ENCODE measurements at regions not wholly inside any gene's neighbourhood (a gene's known extent, or its start where the extent isn't known, plus 50 kb on each side); places are given as distances from the start of the nearest gene placed in this dataset.

DNA sequence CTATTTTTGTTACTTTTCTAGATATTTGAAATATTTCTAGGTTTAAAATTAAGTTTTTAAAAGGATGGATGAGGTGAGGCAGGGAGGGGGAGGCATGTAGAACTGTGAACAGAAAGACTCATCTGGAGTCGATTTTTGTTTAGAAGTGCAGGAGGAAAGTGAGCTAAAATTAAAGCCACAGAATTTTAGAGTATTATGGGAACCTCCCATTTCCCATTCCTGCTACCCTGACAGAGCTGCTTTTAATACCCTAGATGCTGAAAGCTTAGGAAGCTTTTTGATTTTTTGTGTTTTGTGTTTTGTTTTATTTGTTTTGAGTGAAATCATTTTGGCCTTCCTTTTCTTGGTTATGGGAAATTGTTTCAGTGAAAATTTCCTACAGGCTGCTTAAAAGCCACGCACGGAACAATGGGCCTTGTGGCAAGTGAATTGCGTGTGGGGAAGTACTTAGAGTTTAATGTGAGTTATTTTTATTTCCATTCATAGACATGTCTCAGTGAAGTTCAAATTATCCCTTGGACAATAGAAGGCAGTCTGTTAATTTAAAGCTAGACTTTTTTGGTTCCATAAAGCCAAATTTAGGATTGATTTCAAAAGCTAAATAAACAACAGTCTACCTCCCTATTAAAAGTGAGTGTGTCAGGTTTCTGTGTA lies 102.0 kb upstream of the HDAC9 start:
- Mint-ChIP-seq H3K36me3 (no peaks in the 10 kb centered on the region), H3K27me3 (ENCODE audit: insufficient read depth, low read depth) (peaks cover 2% of the 10 kb centered on the region), H3K4me1 (peaks cover 3% of the 10 kb centered on the region), H3K27ac (no peak overlapping the region), H3K9me3 (no peaks in the 10 kb centered on the region), H3K4me3 (no peak overlapping the region)
- Histone ChIP-seq H4K20me1 (ENCODE audit: low read depth) (no peaks in the 10 kb centered on the region), H3K4me2 (no peak overlapping the region), H3K4me1 (peaks cover 23% of the 10 kb centered on the region), H3K9me3 (ENCODE audit: low read depth) (no peaks in the 10 kb centered on the region), H3K9ac (no peak overlapping the region), H3K27me3 (no peaks in the 10 kb centered on the region), H3K79me2 (ENCODE audit: low read depth) (no peaks in the 10 kb centered on the region), H3K27ac (no peak overlapping the region), H3F3A (ENCODE audit: low read depth) (no peaks in the 10 kb centered on the region), H2AFZ (replicated peaks) (no peak overlapping the region), H3K4me3 (no peak overlapping the region), H3K36me3 (no peaks in the 10 kb centered on the region)
- DNase-seq (ENCODE audit: low spot score) = no peak
- TF ChIP-seq, protein P1, sequence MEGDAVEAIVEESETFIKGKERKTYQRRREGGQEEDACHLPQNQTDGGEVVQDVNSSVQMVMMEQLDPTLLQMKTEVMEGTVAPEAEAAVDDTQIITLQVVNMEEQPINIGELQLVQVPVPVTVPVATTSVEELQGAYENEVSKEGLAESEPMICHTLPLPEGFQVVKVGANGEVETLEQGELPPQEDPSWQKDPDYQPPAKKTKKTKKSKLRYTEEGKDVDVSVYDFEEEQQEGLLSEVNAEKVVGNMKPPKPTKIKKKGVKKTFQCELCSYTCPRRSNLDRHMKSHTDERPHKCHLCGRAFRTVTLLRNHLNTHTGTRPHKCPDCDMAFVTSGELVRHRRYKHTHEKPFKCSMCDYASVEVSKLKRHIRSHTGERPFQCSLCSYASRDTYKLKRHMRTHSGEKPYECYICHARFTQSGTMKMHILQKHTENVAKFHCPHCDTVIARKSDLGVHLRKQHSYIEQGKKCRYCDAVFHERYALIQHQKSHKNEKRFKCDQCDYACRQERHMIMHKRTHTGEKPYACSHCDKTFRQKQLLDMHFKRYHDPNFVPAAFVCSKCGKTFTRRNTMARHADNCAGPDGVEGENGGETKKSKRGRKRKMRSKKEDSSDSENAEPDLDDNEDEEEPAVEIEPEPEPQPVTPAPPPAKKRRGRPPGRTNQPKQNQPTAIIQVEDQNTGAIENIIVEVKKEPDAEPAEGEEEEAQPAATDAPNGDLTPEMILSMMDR (IDR thresholded peaks at IDR 0.05) = no peak
- TF ChIP-seq EZH2 (IDR thresholded peaks at IDR 0.05) (no peak), EZH2phosphoT487 (IDR thresholded peaks at IDR 0.05) (no peak)

DNA sequence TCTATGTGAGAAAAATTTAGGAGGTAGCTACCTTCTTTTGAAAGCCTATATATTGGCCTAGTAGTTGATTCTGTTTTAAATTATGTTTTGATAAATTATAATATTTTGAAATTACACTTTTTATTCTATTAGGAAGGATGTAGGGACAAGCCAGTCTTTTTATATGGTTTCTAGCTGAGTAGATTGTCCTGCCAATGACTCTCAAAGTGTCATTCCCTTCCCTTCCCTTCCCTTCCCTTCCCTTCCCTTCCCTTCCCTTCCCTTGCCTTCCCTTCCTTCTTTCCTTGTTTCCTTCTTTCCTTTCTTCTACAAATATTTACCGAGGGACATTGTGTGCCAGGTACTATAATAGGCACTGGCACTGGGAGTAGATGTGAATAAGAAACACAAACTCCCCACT lies 99.7 kb upstream of the HDAC9 start:
- H3K4me1 ChIP-seq = peaks cover 23% of the 10 kb centered on the region
- H3K4me2 ChIP-seq = no peak overlapping the region
- H4K20me1 ChIP-seq (ENCODE audit: low read depth) = no peaks in the 10 kb centered on the region
- TF ChIP-seq, protein P1 (IDR thresholded peaks at IDR 0.05) = no peak
- TF ChIP-seq EZH2phosphoT487 (IDR thresholded peaks at IDR 0.05) (no peak), EZH2 (IDR thresholded peaks at IDR 0.05) (no peak)
- no peak overlapping the region for H3K9ac ChIP-seq
- H3K27ac ChIP-seq = no peak overlapping the region
- no peak overlapping the region for H3K27ac Mint-ChIP-seq
- DNase-seq (ENCODE audit: low spot score) = no peak
- H3F3A ChIP-seq (ENCODE audit: low read depth) = no peaks in the 10 kb centered on the region
- H3K36me3 ChIP-seq = no peaks in the 10 kb centered on the region
- no peak overlapping the region for H3K4me3 Mint-ChIP-seq
- H3K4me1 Mint-ChIP-seq = peaks cover 9% of the 10 kb centered on the region
- no peaks in the 10 kb centered on the region for H3K36me3 Mint-ChIP-seq
- no peaks in the 10 kb centered on the region for H3K79me2 ChIP-seq (ENCODE audit: low read depth)
- no peaks in the 10 kb centered on the region for H3K27me3 Mint-ChIP-seq (ENCODE audit: insufficient read depth, low read depth)
- H3K9me3 Mint-ChIP-seq = no peaks in the 10 kb centered on the region
- H3K27me3 ChIP-seq = no peaks in the 10 kb centered on the region
- no peak overlapping the region for H3K4me3 ChIP-seq
- no peaks in the 10 kb centered on the region for H3K9me3 ChIP-seq (ENCODE audit: low read depth)
- no peak overlapping the region for H2AFZ ChIP-seq (replicated peaks)

DNA sequence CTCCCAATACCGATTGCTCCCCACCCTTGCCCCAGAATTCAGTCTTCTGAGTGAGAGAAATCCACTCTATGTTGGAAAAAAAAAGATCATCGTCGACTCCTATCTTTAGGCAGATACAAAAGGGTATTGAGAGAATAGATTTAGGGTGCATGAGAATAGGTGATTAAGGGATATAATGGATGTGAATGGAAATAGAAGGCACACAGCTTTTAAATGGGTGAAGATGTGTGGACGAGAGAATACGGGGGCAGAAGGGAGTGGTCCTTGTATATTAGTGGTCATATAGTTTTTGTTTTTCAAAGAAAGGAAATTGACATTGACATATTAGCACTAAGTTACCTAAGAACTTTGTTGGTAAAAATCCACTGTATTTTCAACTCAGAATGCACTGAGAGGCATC lies 98.6 kb upstream of the HDAC9 start:
- Mint-ChIP-seq H3K27ac (no peak overlapping the region), H3K36me3 (no peaks in the 10 kb centered on the region), H3K4me3 (no peak overlapping the region), H3K4me1 (peaks cover 9% of the 10 kb centered on the region), H3K9me3 (no peaks in the 10 kb centered on the region), H3K27me3 (ENCODE audit: insufficient read depth, low read depth) (no peaks in the 10 kb centered on the region)
- Histone ChIP-seq H3K9ac (no peak overlapping the region), H3K4me2 (no peak overlapping the region), H3K79me2 (ENCODE audit: low read depth) (no peaks in the 10 kb centered on the region), H3K36me3 (no peaks in the 10 kb centered on the region), H3K4me3 (no peak overlapping the region), H4K20me1 (ENCODE audit: low read depth) (no peaks in the 10 kb centered on the region), H3K9me3 (ENCODE audit: low read depth) (no peaks in the 10 kb centered on the region), H3F3A (ENCODE audit: low read depth) (no peaks in the 10 kb centered on the region), H2AFZ (replicated peaks) (no peak overlapping the region), H3K4me1 (peaks cover 23% of the 10 kb centered on the region), H3K27me3 (no peaks in the 10 kb centered on the region), H3K27ac (no peak overlapping the region)
- TF ChIP-seq EZH2 (IDR thresholded peaks at IDR 0.05) (no peak), EZH2phosphoT487 (IDR thresholded peaks at IDR 0.05) (no peak)
- TF ChIP-seq, protein P1 (IDR thresholded peaks at IDR 0.05) = no peak
- no peak for DNase-seq (ENCODE audit: low spot score)

Measured in neural progenitor cell (in vitro differentiated cells).